ENCODE measurements at regions not wholly inside any gene's neighbourhood (a gene's known extent, or its start where the extent isn't known, plus 50 kb on each side); places are given as distances from the start of the nearest gene placed in this dataset.

DNA sequence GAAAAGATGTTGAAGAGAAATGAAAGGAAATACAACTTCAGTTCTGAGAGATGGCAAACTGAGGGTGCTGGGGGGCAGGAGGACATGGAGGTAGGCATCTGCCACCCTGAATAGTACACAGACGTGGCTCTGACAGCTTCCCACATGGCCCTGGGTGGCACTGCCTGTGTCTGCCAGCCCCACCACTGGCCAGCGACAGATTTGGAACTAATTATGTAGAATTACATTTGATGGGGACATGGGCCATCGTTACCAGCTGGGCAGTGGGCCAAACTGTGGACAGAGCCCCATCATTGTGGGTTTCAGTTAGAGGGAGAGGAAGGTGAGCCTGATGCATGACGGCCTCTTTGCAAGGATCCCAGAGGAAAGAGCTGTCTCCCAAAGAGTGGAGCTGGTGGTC is 216.0 kb upstream of the HAAO start:
- H3K79me2 ChIP-seq (ENCODE audit: control insufficient read depth, insufficient read depth, low read length), result no peaks in the 10 kb centered on the region
- ATAC-seq (no peak), FAIRE-seq (no peak), DNase-seq (ENCODE audit: low read depth, low spot score) (no peak)
- no peak overlapping the region for H3K9ac ChIP-seq (ENCODE audit: control insufficient read depth, insufficient read depth, low read length)
- ChIA-PET CTCF (interaction anchor here (1.0 to 1.2 kb wide), 2 partner anchors 10 to 61 kb away, joined by 3 read pairs; no protein-coding TSS in a partner anchor), SMC1A (ENCODE audit: uncharacterized antibody, unreplicated experiment) (interaction anchor here (0.5 kb wide), 1 partner anchor 263 kb away, joined by 5 read pairs; no protein-coding TSS in a partner anchor), RAD21 (ENCODE audit: unreplicated experiment) (no interaction called here), POLR2A (no interaction called here)
- no peak for TF ChIP-seq MXI1 (IDR thresholded peaks at IDR 0.05; ENCODE audit: low read depth, low read length)
- TF ChIP-seq JUND (IDR thresholded peaks at IDR 0.05; ENCODE audit: low read depth, low read length), result no peak
- TF ChIP-seq ATF7 (IDR thresholded peaks at IDR 0.05; ENCODE audit: low read depth), result no peak
- TF ChIP-seq MEF2B (IDR thresholded peaks at IDR 0.05; ENCODE audit: partially characterized antibody, poor library complexity, severe bottlenecking), result no peak
- TF ChIP-seq PML (IDR thresholded peaks at IDR 0.05; ENCODE audit: low read length), result no peak
- TF ChIP-seq EGR1 (IDR thresholded peaks at IDR 0.05; ENCODE audit: borderline replicate concordance in 1 of 2, low read depth in 2 of 2, low read length in 2 of 2), result no peak
- TF ChIP-seq SREBF1 (IDR thresholded peaks at IDR 0.05; ENCODE audit: low read length), result no peak
- TF ChIP-seq, protein P1, sequence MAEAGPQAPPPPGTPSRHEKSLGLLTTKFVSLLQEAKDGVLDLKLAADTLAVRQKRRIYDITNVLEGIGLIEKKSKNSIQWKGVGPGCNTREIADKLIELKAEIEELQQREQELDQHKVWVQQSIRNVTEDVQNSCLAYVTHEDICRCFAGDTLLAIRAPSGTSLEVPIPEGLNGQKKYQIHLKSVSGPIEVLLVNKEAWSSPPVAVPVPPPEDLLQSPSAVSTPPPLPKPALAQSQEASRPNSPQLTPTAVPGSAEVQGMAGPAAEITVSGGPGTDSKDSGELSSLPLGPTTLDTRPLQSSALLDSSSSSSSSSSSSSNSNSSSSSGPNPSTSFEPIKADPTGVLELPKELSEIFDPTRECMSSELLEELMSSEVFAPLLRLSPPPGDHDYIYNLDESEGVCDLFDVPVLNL (IDR thresholded peaks at IDR 0.05; ENCODE audit: low read depth, low read length), result no peak
- H3K4me3 ChIP-seq, result no peak overlapping the region
- H4K20me1 ChIP-seq (ENCODE audit: control insufficient read depth, insufficient read depth), result no peaks in the 10 kb centered on the region
- BruUV-seq (replicated peaks), result no TSS peak
- no peak overlapping the region for H2AFZ ChIP-seq (ENCODE audit: control insufficient read depth, low read depth, low read length)
- 25% methylated on average over 4 of the region's 4 CpGs for WGBS (ENCODE audit: insufficient coverage, insufficient replicate concordance, low lambda C conversion rate, missing lambda C conversion rate)
- H3K4me2 ChIP-seq (ENCODE audit: control insufficient read depth, insufficient read depth), result no peak overlapping the region
- no peaks in the 10 kb centered on the region; a peak in 1 of 4 replicates for H3K27me3 ChIP-seq (replicated peaks in 1 of 2; ENCODE audit: control insufficient read depth in 2 of 2, insufficient read depth in 2 of 2, low read length in 1 of 2)
- no peaks in the 10 kb centered on the region; the same call in 2 of the 3 replicates for H3K9me3 ChIP-seq (replicated peaks; ENCODE audit: control insufficient read depth, insufficient read depth, low read length)
- intact Hi-C loops (cut with micrococcal nuclease; ENCODE audit: unreplicated experiment) (no loop called here), in situ Hi-C loops (cut with MboI) (no loop called here)
- no peak overlapping the region for H3K27ac ChIP-seq (ENCODE audit: control insufficient read depth, insufficient read depth)
- H3K36me3 ChIP-seq (ENCODE audit: control insufficient read depth in 2 of 2, insufficient read depth in 2 of 2, low read length in 1 of 2), result no peaks in the 10 kb centered on the region
- H3K4me1 ChIP-seq (ENCODE audit: control insufficient read depth, insufficient read depth, low read length), result no peaks in the 10 kb centered on the region
